H54 (cell line): ENCODE measurements at regions not wholly inside any gene's neighbourhood (a gene's known extent, or its start where the extent isn't known, plus 50 kb on each side); places are given as distances from the start of the nearest gene placed in this dataset.

Experiments
- DNase-seq: peaks from one replicate; pipeline ENCODE4 v3.0.0; 2011; ENCODE audit warnings: low spot score, mixed read lengths; ENCODE audit not compliant: insufficient read length
- FAIRE-seq: peaks from 3 replicates; lab custom pipeline; 2011; peaks lifted over from hg19 to GRCh38; lab: Jason Lieb, UNC
- POLR2A ChIP-seq: IDR thresholded peaks from 2 replicates; pipeline ENCODE4 v1.6.1; 2011; ENCODE audit warnings: low read depth, mild to moderate bottlenecking, low read length

- DNase-seq (no peak), FAIRE-seq (no peak)
- no peak for TF ChIP-seq POLR2A
Measured at GRCh38 chr3:159853506-159853864, 135.2 kb upstream of the IL12A start.

- DNase-seq (peak; percentile 41), FAIRE-seq (peak; percentile 98)
Measured at GRCh38 chr3:159854500-159855124, 134.0 kb upstream of the IL12A start.

GRCh38 chr3:159855599-159856346 is 132.9 kb upstream of the IL12A start:
- no peak for FAIRE-seq
- no peak for DNase-seq
- no peak for TF ChIP-seq POLR2A

More at GRCh38 chr3:159854500-159855124, 134.0 kb upstream of the IL12A start:
- TF ChIP-seq POLR2A, result no peak

- no peak for DNase-seq
- TF ChIP-seq POLR2A, result no peak
- no peak for FAIRE-seq
Measured at GRCh38 chr3:159856590-159857104, 132.0 kb upstream of the IL12A start.

GRCh38 chr3:159857840-159858239 is 130.8 kb upstream of the IL12A start:
- no peak for TF ChIP-seq POLR2A
- DNase-seq (no peak), FAIRE-seq (no peak)

- FAIRE-seq (no peak), DNase-seq (no peak)
- no peak for TF ChIP-seq POLR2A
Measured at GRCh38 chr3:159858650-159859049, 130.0 kb upstream of the IL12A start.

- DNase-seq (no peak), FAIRE-seq (no peak)
- TF ChIP-seq POLR2A, result no peak
Measured at GRCh38 chr3:159859424-159859823, 129.2 kb upstream of the IL12A start.

- DNase-seq (no peak), FAIRE-seq (no peak)
- no peak for TF ChIP-seq POLR2A
Measured at GRCh38 chr3:159859836-159860235, 128.8 kb upstream of the IL12A start.

- no peak for DNase-seq
- TF ChIP-seq POLR2A, result no peak
- FAIRE-seq, result no peak
Measured at GRCh38 chr3:159860269-159861116, 128.1 kb upstream of the IL12A start.

GRCh38 chr3:159861369-159861987 is 127.2 kb upstream of the IL12A start:
- no peak for FAIRE-seq
- no peak for TF ChIP-seq POLR2A
- no peak for DNase-seq

GRCh38 chr3:159865041-159865579 is 123.5 kb upstream of the IL12A start:
- DNase-seq (no peak), FAIRE-seq (peak; percentile 77)
- no peak for TF ChIP-seq POLR2A

GRCh38 chr3:159866201-159866746 is 122.4 kb upstream of the IL12A start:
- DNase-seq (no peak), FAIRE-seq (peak; percentile 65)
- no peak for TF ChIP-seq POLR2A

GRCh38 chr3:159867372-159867771 is 121.3 kb upstream of the IL12A start:
- peak; percentile 27 for FAIRE-seq
- no peak for DNase-seq
- TF ChIP-seq POLR2A, result no peak
